GM21360 (cell line): ENCODE measurements at regions not wholly inside any gene's neighbourhood (a gene's known extent, or its start where the extent isn't known, plus 50 kb on each side); places are given as distances from the start of the nearest gene placed in this dataset.

Source experiments
- ATAC-seq: cut with Tn5 transposase; IDR thresholded peaks from one replicate; pipeline ENCODE4 v1.9.1; 2021; ENCODE audit warnings: mild to moderate bottlenecking, moderate library complexity; ENCODE audit not compliant: unreplicated experiment

DNA sequence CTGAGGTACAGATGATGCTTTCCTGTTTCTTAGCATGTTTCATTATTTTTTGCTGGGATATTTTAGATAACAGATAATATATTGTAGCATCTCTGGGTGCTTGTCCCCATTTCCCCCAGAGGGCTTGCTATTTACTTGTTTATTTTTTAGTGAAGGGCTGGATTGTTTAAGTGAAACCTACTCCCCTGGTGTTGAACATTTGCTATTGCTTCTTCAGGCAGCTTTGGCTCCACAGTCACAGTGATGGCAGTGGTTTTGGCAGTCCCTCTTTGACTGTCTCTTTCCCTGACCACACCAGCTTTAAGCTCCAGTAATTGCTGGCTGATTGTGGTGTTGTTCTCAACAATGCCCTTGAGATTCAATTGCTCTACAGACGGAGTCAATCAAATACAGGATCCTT lies 128.9 kb downstream of the KLF13 start:
- no peak for ATAC-seq

DNA sequence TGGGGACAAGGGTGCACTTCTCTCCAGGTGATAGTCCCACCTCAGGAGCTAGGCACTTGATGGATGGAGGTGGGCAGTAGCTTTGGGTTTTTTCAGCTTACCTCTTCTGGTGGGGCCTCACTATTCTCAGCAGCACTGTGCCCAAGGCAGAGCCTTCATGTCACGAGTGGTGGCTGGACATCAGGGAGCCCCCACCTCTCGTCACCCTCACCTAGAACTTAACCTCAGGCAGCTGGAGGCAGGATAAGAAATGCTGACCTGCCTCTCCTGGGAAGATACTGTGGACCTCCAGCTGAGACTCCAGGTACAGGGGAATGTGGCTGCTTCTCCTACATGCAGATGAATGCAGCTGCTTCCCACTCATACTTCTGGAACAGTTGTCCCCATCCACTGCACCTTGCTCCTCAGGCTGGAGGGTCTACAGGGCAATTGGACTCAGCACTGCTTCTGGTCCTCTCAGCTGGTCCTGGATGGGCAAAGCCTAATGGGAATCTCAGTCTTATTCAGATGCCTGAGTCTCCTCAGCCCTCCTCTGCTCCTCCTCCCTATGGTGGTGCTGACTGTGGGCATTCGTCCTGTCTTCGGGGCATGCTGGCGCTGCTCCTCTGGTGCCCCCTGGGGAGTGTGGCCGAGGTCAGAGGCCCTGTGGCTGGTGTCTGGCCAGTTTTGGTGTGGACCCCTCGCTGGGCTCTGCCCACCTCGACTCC lies 129.9 kb downstream of the KLF13 start:
- ATAC-seq = no peak

DNA sequence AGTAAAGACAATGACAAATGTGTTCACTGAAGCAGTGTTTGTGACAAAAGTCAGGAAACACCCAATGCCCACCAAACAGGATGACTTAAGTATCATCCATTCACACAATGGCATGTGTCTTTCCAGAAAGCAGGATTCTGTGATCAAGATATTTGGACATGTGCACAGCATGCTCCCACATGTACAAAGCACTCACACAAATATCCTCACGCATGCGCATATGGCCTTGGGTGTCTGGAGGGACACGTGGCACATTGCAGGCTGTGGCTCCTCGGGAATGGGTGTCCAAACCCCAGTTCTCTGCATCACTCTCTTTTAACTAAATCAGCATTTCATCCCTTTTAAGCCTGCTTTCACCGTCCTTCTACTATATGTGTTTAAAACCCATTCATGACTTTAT lies 130.5 kb downstream of the KLF13 start:
- no peak for ATAC-seq

DNA sequence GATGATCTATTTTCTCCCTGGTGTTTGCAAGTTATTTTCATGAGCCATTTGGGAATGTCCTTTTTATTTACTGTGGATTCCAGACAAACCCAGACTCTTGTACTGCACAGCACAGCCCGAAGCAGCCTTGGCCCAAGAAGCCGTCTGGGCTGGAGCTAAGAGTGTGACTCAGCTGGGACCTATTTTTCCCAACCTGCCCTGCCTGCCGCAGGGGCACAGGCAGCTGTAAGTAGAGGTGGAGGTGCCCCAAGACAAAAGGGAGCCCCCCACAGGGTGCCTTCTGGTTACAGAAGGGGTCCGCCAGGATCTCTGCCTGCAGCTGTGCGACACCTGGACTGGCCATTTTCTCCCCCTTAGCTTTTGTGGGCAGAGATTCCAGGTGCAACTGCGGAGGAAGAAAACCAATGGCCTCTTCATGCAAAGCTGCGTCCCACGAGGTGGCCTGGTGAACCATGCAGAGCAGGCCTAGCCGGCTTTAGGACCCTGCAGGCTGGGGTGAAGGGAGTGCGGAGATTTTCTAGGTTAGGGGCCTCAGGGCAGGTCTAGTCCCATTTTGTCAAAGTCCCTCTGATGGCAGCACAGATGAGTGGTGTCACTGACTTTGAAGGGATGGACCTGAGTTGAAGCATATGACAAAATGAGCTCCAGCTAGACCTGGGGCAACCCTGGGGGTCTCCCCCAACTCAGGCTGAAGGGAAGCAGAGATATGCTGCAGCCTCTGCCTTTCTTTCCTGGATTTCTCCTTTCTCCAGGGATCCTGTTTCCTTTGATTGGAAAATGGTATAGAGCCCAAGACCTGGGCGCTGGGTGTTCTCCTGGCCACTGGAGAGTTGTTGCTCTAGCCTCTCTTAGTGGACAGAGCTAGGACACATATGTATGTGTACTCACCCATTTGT lies 131.2 kb downstream of the KLF13 start:
- no peak for ATAC-seq

- peak; percentile 85 for ATAC-seq
These were observed 132.2 kb downstream of the KLF13 start for GRCh38 chr15:31458596-31459399.

DNA sequence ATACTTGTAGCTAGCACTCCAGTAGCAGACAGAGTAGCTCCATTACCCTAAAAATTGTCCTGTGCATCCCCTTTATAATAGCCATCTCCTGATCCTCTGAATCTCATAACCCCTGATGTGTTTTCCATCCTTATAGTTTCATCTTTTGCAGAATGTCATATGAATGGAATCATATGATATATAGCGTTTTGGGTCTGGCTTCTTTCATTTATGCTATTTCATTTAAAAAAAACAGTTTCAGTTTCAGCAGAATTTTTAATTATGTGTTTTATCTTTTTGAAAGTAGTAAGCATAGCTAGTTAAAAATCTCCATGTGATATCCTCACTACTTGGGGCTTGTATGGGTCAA lies 132.7 kb downstream of the KLF13 start:
- ATAC-seq = no peak

DNA sequence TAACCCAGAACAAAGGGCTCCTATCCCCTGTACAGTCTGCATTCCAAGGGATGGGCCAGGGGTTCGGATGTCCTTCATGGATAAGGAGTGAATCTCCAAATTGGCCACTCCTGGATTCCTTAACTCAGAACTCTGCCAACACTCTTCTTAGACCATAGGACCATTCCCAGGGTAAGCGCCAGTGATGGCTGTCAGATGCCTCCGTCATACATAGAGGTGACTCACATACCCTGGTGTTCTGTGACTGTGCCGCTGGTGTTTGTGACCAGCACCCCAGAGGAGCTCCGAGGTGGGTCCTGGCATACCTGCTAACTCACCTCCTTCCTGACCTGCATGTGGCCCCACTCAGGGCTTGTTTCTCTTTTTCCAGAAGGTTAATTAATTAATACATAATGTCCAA lies 134.7 kb downstream of the KLF13 start:
- no peak for ATAC-seq

DNA sequence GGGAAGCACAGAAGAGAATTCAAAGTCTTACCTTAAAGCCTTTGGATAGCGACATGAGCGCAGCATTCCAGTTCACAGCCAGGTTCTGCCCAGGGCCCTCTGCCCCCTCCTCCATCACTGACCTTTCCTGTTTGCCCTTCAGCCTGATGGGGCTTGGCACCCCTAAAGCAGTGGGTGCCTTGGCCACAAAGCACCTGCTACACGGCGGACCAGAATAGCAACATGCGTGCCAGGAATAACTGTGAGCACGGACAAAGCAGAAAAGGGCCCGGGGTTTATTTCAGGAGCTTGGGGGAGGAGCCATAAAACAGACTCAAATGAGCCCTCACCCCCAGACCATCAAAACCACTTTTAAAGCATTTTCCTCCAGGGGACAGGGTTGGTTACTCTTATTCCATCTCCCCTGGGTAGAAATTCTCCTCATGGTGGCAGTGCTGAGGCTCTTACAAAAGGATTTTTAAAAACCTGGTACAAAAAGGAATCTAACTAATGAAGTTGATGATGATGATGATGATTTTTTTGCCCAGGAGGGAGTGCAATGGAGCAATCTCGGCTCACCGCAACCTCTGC lies 135.4 kb downstream of the KLF13 start:
- ATAC-seq = no peak

DNA sequence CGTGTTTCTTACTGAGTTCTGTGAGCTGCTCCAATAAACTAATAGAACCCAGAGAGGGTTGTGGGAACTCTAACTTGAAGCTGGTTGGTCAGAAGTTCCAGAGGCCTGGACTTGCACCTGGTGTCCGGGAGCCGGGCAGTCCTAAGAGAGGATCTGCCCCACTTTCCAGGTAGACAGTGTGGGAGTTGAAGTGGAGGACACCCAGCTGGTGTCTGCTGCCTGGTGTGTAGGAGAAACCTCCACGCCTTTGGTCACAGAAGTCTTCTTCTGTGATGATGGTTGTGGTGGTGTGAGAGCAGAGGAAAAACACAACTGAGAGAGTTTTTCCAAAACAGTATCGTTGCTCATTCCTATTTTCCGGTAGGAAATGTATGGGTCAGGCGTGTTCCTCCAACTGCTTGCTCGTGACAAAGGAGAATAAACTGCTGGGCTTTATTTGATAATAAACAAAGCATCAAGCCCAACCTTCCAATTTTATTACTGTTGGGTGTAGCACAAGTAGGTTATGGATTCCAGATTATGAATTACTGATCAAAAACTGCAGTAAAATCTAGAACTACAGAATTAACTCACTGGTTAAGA lies 137.0 kb downstream of the KLF13 start:
- ATAC-seq = no peak

GRCh38 chr15:31464216-31465082 lies 137.8 kb downstream of the KLF13 start:
- ATAC-seq = no peak

DNA sequence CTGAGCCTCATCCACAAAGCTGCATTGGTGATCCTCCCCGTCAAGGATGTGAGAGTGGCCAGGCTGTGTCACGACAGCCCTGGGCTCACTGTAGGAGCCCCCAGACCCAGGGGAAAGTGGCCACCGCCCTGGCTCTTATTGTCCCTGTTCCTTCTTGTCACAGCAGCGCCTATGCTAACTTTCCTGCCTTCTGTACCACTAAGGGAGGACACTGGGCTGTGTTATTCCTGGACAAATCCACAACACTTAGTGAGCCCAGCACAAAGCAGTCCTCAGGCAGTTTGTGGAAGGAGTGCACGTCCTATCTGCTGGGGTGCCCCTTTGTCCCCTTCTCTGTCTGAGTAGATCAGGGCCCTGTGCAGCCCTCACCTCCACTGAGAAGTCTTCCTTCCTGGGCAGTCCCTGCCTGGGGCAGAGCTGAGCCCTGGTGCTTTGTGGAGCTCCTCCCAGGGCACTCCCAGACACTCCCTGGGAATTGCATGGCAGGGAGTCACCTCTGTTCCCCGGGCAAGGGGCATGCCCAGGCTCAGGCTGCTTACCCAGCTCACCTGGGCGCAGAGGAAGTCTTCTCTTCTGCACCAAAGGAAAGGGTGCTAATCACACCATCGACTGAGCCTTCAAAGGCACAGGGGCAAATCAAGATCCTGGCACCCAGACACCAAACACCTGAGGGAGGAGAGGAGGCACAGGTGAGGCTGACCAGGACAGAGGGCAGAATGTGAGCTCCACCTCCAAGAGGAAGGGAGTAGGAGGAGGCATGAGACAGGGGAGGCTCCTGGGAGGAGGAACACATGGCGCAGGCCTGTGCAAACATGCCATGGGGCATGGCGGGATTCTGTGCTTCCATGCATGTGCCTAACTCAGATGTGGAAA lies 138.7 kb downstream of the KLF13 start:
- ATAC-seq = no peak

DNA sequence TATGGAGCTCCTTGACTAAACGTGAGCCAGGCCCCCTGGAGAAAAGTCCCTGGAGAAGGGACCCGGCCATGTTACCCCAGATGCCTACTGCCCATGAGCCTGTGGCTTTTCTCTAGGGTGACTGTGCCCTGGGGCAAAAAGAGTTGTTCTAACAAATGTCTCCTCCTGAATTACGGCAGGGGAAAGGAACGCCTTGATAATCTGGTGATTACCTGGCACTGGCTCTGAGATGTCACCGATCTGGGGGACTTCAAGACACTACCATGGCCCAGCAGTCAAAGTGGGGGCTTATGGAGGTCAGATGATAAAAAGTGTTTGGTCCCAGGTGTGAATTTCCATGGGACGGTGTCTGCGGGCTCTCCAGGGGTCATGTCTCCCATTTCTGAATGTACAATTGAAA lies 140.7 kb downstream of the KLF13 start:
- no peak for ATAC-seq

- ATAC-seq = no peak
These were observed 142.5 kb downstream of the KLF13 start for GRCh38 chr15:31468911-31469785.

- ATAC-seq = no peak
These were observed 143.3 kb downstream of the KLF13 start for GRCh38 chr15:31469786-31470525.

DNA sequence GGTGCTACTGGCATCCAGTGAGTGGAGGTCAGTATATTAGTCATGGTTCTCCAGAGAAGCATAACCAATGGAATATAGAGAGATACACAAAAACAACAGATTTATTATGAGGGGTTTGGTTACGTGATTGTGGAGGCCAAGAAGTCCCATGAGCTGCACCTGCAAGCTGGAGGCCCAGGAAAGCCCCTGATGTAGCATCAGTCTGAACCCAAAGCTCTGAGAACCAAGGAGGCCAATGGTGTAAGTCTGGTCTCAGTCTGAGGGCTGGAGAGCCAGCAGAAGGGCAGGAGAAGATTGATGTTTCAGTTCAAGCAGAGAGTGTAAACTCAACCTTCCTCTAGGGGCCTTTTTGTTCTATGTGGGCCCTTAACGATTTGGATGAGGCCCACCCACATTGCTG lies 144.1 kb downstream of the KLF13 start:
- ATAC-seq = no peak

DNA sequence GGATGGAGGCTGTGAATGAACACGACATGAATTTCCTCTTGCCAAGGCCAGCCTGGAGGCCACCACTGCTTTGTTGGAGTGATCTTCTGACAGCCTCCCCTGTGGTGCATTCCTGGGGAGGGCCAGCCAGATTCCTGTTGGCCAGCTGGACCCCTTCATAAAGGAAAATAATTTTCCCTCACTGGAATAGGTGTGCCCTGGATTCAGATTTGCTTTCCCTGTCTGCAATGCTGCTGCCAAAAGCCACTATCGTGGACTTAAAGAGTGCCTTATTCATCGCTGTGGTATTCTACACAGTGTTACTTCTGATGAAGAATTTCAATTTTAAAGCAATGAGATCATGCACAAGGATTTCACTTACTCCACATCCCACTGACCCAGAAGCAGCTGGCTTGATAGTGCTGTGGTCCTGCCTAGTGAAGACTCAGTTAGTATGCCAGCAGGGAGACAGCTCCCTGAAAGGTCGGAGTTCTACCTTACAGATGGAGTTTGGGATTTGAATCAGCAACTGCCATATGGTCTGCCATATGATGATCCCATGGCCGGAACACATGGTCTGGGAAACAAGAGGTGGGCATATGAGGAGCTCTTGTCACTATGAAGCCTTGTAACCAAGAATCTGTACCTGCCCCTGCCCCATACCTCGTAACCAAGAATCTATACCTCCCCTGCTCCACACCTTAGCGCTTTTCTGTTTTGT lies 145.2 kb downstream of the KLF13 start:
- ATAC-seq = no peak
